ENCODE measurements at regions not wholly inside any gene's neighbourhood (a gene's known extent, or its start where the extent isn't known, plus 50 kb on each side); places are given as distances from the start of the nearest gene placed in this dataset.
"Not testable (repeated sequence)": the region's sequence is repeated elsewhere in the genome, so short reads cannot be mapped to it uniquely, and the experiment has no call there.

DNA sequence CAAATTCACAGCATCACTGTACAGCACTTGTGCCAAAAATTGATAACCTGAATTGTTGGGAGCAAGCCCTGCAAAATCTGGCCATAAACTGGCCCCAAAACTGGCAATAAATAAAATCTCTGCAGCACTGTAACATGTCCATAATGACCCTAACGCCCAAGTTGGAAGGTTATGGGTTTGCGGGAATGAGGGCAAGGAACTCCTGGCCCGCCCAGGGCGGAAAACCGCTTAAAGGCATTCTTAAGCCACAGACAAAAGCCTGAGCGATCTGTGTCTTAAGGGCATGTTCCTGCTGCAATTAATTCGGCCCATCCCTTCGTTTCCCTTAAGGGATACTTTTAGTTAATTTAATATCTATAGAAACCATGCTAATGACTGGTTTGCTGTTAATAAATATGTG, 690.1 kb upstream of the EPHA5 start:
- not testable (repeated sequence) for FAIRE-seq

DNA sequence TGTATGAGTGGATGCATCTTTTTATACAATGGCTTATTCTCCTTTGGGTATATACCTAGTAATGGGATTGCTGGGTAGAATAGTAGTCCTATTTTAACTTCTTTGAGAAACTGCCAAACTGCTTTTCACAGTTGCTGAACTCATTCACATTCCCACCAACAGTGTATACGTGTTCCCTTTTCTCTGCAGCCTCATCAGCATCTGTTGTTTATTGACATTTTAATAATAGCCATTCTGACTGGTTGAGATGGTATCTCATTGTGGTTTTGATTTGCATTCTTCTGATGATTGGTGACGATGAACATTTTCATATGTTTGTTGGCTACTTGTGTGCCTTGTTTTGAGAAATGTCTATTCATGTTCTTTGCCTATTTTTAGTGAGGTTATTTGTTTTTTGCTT, 687.0 kb upstream of the EPHA5 start:
- no peak for FAIRE-seq

- no peak for FAIRE-seq
Observed at GRCh38 chr4:66355328-66355727, 685.0 kb upstream of the EPHA5 start.

DNA sequence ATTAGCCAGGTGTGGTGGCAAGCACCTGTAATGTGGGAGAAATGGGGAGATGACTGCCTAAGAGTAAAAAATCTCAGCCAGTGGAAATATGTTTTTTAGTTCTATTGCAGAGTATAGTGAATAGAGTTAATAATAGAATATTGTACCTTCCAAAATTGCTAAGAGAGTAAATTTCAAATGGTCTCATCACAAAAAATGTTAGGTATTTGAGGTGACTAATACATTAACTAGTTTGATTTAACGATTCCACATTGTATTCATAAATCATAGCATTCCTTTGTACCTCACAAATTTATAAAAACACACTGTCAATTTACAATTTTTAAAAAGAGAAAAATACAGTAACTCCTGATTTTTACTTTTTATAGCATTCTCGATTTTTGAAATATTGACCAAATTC, 681.5 kb upstream of the EPHA5 start:
- no peak for FAIRE-seq

- no peak for FAIRE-seq
Observed at GRCh38 chr4:66340286-66340893, 670.1 kb upstream of the EPHA5 start.

DNA sequence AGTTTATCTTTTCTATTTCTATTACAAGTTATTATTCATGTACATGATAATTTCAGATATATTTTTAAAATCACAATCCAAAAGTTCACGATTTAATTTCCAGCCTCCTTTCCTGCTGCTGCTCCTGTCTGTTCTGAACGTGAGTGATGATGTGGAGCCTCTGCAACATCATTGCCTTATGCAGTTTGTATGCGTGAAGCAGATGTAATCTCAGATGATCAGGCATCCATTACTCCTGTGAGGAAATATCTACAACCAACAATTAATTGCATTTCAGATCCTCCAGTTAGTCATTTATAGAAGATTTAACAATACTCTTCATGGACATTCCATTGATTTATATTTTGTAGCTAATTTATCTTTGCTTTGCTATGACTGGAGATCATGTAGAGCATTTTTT, 668.7 kb upstream of the EPHA5 start:
- no peak for FAIRE-seq

- FAIRE-seq = no peak
Observed at GRCh38 chr4:66331761-66332160, 661.5 kb upstream of the EPHA5 start.

GRCh38 chr4:66330125-66330524, 659.8 kb upstream of the EPHA5 start:
- no peak for FAIRE-seq

DNA sequence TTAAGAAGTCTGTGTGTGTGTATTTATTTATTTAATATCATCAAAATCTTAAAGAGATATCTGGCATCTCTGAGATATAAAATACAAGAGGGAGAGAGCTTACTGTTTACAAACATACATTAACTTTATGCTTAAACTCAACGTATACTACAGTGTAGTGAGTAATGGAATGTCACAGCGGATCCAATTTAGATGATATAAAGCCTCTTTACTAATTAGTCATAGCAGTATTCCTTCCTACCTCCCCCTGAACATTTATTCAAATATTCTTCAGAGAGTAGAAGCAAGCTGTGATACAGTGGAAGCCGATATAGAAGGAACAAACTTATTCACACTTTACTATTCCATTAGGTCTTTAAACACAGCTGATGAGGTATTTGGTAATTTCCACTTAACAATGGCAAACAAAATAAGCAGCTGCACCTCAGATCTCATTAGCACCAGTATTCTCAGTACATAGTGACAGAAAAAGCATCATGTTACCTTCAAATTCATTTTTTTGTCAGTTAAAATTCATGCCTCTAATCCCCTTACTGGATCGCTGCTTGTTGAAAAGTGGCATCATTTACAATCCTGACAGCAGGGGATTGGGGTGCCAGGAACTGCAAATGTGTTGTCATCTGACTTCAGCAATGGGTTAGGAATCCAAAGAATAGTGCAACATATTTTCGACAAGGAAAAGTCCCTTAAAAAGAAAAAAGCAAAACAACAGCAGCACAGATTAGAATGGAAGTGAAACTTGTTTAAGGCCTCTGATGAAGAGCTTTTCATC, 658.7 kb upstream of the EPHA5 start:
- no peak for FAIRE-seq

DNA sequence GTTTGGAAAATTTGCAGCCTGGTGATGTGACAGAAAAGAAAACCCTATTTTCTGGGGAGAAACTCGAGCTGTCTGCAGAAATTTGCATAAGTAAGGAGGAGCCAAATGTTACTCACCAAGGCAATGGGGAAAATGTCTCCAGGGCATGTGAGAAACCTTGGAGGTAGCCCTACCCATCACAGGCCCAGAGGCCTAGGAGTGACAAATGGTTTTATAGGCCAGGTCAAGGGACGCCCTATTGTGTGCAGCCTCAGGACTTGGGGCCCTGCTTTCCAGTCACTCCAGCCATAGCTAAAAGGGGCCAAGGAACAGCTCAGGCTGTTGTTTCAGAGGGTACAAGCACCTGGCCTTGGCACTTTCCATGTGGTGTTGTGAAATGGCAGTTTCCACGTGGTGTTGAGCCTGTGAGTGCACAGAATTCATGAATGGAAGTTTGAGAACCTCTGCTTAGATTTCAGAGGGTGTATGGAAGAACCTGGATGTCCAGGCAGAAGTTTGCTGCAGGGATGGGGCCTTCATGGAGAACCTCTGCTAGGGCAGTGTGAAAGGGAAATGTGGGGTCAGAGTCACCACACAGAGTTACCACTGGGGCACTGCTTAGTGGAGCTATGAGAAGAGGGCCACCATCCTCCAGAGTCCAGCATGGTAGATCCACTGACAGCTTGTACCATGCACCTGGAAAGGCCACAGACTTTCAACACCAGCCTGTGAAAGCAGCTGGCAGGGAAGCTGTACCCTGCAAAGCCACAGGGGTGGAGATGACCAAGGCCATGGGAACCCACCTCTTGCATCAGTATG, 637.6 kb upstream of the EPHA5 start:
- FAIRE-seq = no peak

- FAIRE-seq = no peak
Observed at GRCh38 chr4:66300336-66300934, 630.1 kb upstream of the EPHA5 start.

GRCh38 chr4:66298569-66298968, 628.3 kb upstream of the EPHA5 start:
- FAIRE-seq = no peak

DNA sequence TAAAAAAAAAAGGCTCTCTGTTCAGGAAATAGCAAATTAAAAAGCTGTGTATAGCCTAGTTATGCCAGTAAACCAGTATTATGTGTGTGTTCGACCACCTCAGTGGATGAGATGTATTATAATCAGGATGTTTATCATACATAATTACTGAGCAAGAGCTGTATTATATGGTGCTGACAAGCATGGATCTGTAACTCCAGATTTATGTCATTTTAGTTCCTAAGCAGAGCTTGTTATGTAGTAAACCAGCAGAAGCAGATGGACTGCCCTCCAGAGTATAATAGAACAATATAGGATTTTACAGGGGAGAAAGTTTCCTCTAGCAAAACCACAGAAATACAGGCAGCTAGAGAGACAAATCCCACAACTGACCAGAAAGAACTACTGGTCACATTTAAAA, 627.4 kb upstream of the EPHA5 start:
- FAIRE-seq = no peak

GRCh38 chr4:66294638-66295037, 624.3 kb upstream of the EPHA5 start:
- no peak for FAIRE-seq

GRCh38 chr4:66284991-66285451, 614.7 kb upstream of the EPHA5 start:
- no peak for FAIRE-seq

- FAIRE-seq = no peak
Observed at GRCh38 chr4:66279084-66279483, 608.8 kb upstream of the EPHA5 start.

GRCh38 chr4:66275411-66276038, 605.2 kb upstream of the EPHA5 start:
- no peak for FAIRE-seq

- no peak for FAIRE-seq
Observed at GRCh38 chr4:66273110-66273509, 602.8 kb upstream of the EPHA5 start.

DNA sequence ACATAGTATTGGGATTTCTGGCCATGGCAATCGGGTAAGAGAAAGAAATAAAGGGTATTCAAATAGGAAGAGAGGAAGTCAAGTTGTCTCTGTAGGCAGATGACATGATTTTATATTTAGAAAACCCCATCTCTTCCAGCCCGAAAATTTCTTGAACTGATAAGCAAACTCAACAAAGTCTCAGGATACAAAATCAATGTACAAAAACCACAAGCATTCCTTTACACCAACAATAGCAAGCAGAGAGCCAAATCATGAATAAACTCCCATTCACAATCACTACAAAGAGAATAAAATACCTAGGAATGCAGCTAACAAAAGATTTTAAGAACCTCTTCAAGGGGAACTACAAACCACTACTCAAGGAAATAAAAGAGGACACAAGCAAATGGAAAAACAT, 600.1 kb upstream of the EPHA5 start:
- FAIRE-seq = not testable (repeated sequence)

- not testable (repeated sequence) for FAIRE-seq
Observed at GRCh38 chr4:66266554-66266953, 596.3 kb upstream of the EPHA5 start.

DNA sequence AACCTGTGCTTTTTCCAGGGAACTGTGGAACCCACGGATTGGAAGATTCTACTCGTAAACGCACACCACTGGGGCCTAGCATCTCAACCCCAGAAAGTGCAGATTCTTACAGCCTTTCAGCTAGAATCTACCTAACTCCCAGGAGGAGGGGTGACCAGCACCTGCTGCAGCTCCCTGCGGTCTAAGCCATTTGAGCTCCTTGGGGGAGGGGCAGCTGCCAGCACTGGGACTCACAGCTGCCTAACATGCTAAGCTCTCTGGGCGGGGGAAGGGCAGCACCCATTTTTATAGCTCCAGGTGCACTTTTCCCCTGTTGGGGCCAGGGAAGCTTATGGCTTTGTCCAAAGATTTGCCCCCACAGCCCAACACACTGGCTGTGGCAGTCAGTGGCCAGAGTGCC, 595.7 kb upstream of the EPHA5 start:
- FAIRE-seq = no peak

- FAIRE-seq = no peak
Observed at GRCh38 chr4:66252291-66252690, 582.0 kb upstream of the EPHA5 start.

- no peak for FAIRE-seq
Observed at GRCh38 chr4:66246643-66247042, 576.4 kb upstream of the EPHA5 start.
